ENCODE measurements at regions not wholly inside any gene's neighbourhood (a gene's known extent, or its start where the extent isn't known, plus 50 kb on each side); places are given as distances from the start of the nearest gene placed in this dataset.

DNA sequence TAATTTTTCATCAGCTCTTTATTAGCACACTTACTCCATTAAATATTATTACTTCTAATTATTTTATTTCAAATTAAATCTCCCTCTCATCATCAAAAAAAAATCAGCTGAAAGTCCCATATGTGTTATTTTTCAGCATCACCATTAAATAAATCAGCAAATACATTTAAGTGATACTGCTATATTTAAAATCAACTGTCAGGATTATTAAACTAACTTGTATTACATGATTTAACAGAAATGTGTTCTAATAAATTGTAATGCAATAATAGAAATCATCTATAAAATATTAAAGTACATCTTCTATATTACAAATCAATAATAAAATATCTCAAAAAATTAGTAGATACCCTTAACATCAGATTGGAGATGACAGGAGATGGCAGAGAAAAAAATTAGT lies 538.6 kb upstream of the MIR17HG start:
- ChIA-PET CTCF (interaction anchor here (0.7 kb wide), 1 partner anchor 563 kb away, joined by 3 read pairs; no protein-coding TSS in a partner anchor), POLR2A (no interaction called here)
- no peaks in the 10 kb centered on the region for H3K4me1 ChIP-seq (ENCODE audit: control insufficient read depth, insufficient read depth, low read length)
- H3K27ac ChIP-seq (ENCODE audit: extremely low read depth, low read depth, low read length): no peak overlapping the region
- no peaks in the 10 kb centered on the region for H3K36me3 ChIP-seq (ENCODE audit: control insufficient read depth in 2 of 2, insufficient read depth in 1 of 2, low read length in 2 of 2)
- H3K4me3 ChIP-seq (ENCODE audit: low read depth, low read length): no peak overlapping the region
- H3K9me3 ChIP-seq (ENCODE audit: control insufficient read depth, insufficient read depth, low read depth, low read length): no peaks in the 10 kb centered on the region
- TF ChIP-seq ZNF266 (tag by site-specific recombination; IDR thresholded peaks at IDR 0.05; ENCODE audit: low read depth) (no peak), ZNF311 (tag by site-specific recombination; IDR thresholded peaks at IDR 0.05; ENCODE audit: borderline replicate concordance) (no peak), ZNF157 (tag by site-specific recombination; IDR thresholded peaks at IDR 0.05) (no peak), ZFP3 (tag by site-specific recombination; IDR thresholded peaks at IDR 0.05; ENCODE audit: low read depth) (no peak), KLF9 (tag by site-specific recombination; IDR thresholded peaks at IDR 0.05; ENCODE audit: low read depth) (no peak), MZF1 (tag by site-specific recombination; IDR thresholded peaks at IDR 0.05; ENCODE audit: borderline replicate concordance) (no peak), ZBTB17 (tag by site-specific recombination; IDR thresholded peaks at IDR 0.05) (no peak), GLIS1 (tag by site-specific recombination; IDR thresholded peaks at IDR 0.05) (no peak), ZBTB1 (tag by site-specific recombination; IDR thresholded peaks at IDR 0.05) (no peak), KLF8 (tag by site-specific recombination; IDR thresholded peaks at IDR 0.05) (no peak), ZNF488 (tag by site-specific recombination; IDR thresholded peaks at IDR 0.05) (no peak), ZNF146 (tag by site-specific recombination; IDR thresholded peaks at IDR 0.05) (no peak)
- TF ChIP-seq, protein P1, sequence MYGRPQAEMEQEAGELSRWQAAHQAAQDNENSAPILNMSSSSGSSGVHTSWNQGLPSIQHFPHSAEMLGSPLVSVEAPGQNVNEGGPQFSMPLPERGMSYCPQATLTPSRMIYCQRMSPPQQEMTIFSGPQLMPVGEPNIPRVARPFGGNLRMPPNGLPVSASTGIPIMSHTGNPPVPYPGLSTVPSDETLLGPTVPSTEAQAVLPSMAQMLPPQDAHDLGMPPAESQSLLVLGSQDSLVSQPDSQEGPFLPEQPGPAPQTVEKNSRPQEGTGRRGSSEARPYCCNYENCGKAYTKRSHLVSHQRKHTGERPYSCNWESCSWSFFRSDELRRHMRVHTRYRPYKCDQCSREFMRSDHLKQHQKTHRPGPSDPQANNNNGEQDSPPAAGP (tag by site-specific recombination; IDR thresholded peaks at IDR 0.05): no peak
- TF ChIP-seq, protein P2, sequence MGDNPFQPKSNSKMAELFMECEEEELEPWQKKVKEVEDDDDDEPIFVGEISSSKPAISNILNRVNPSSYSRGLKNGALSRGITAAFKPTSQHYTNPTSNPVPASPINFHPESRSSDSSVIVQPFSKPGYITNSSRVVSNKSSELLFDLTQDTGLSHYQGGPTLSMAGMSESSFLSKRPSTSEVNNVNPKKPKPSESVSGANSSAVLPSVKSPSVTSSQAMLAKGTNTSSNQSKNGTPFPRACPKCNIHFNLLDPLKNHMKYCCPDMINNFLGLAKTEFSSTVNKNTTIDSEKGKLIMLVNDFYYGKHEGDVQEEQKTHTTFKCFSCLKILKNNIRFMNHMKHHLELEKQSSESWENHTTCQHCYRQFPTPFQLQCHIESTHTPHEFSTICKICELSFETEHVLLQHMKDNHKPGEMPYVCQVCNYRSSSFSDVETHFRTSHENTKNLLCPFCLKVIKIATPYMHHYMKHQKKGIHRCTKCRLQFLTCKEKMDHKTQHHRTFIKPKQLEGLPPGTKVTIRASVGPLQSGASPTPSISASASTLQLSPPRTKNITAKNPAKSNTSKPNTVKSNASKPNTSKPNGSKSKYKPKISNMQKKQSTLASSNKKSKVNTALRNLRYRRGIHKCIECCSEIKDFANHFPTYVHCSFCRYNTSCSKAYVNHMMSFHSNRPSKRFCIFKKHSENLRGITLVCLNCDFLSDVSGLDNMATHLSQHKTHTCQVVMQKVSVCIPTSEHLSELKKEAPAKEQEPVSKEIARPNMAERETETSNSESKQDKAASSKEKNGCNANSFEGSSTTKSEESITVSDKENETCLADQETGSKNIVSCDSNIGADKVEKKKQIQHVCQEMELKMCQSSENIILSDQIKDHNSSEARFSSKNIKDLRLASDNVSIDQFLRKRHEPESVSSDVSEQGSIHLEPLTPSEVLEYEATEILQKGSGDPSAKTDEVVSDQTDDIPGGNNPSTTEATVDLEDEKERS (tag by site-specific recombination; IDR thresholded peaks at IDR 0.05): no peak
- TF ChIP-seq, protein P3, sequence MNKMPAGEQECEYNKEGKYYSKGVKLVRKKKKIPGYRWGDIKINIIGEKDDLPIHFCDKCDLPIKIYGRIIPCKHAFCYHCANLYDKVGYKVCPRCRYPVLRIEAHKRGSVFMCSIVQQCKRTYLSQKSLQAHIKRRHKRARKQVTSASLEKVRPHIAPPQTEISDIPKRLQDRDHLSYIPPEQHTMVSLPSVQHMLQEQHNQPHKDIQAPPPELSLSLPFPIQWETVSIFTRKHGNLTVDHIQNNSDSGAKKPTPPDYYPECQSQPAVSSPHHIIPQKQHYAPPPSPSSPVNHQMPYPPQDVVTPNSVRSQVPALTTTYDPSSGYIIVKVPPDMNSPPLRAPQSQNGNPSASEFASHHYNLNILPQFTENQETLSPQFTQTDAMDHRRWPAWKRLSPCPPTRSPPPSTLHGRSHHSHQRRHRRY (tag by site-specific recombination; IDR thresholded peaks at IDR 0.05): no peak
- TF ChIP-seq, protein P4, sequence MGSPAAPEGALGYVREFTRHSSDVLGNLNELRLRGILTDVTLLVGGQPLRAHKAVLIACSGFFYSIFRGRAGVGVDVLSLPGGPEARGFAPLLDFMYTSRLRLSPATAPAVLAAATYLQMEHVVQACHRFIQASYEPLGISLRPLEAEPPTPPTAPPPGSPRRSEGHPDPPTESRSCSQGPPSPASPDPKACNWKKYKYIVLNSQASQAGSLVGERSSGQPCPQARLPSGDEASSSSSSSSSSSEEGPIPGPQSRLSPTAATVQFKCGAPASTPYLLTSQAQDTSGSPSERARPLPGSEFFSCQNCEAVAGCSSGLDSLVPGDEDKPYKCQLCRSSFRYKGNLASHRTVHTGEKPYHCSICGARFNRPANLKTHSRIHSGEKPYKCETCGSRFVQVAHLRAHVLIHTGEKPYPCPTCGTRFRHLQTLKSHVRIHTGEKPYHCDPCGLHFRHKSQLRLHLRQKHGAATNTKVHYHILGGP (tag by site-specific recombination; IDR thresholded peaks at IDR 0.05): no peak

DNA sequence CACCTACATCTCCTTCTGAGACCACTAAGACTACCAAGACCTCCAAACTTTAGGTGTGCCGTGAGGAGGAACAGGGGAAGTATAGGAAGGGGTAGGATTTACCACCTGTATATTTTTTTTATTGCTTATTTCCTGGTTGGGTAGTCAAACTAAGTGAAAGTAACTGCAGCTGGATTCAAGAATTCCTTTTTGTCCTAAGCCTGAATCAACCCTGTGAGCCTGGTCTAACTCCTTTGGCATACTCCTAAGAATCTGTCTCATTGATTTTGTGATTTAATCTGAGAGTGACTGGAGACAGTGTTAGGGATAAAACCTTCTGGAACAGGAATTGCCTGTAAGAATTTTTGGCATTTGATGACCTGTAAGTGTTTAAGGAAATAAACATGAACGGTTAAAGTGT lies 523.5 kb upstream of the MIR17HG start:
- Histone ChIP-seq H3K27ac (ENCODE audit: extremely low read depth, low read depth, low read length) (no peak overlapping the region), H3K36me3 (ENCODE audit: control insufficient read depth in 2 of 2, insufficient read depth in 1 of 2, low read length in 2 of 2) (no peaks in the 10 kb centered on the region), H3K4me3 (ENCODE audit: low read depth, low read length) (no peak overlapping the region), H3K9me3 (ENCODE audit: control insufficient read depth, insufficient read depth, low read depth, low read length) (no peaks in the 10 kb centered on the region), H3K4me1 (ENCODE audit: control insufficient read depth, insufficient read depth, low read length) (no peaks in the 10 kb centered on the region)
- TF ChIP-seq OSR2 (tag by site-specific recombination; IDR thresholded peaks at IDR 0.05) (no peak), ZNF404 (tag by site-specific recombination; IDR thresholded peaks at IDR 0.05) (no peak)
- ChIA-PET CTCF (interaction anchor here (1.0 kb wide), 1 partner anchor 44 kb away, joined by 3 read pairs; no protein-coding TSS in a partner anchor), POLR2A (no interaction called here)

Measured in HEK293 (cell line).